Activated B cell treated with CpG ODN at 0.5 μM for 24 hours (primary cell): ENCODE measurements at regions not wholly inside any gene's neighbourhood (a gene's known extent, or its start where the extent isn't known, plus 50 kb on each side); places are given as distances from the start of the nearest gene placed in this dataset.

ENCODE experiments used
- ATAC-seq: fragments of 200-7000 bp; cut with Tn5 transposase; one replicate; pipeline ENCODE4 v1.10.0; 2021; ENCODE audit warnings: low read depth, mild to moderate bottlenecking, moderate library complexity
- CTCF ChIA-PET: fragments of 350-600 bp; sonication (Branson Sonifier 250); formaldehyde crosslinking; loops from one replicate; lab custom pipeline; 2021; ENCODE audit warnings: antibody characterized with exemption; lab: Charles Lee
- POLR2A ChIA-PET: fragments of 350-600 bp; sonication (Branson Sonifier 250); formaldehyde crosslinking; loops from one replicate; lab custom pipeline; 2021; ENCODE audit warnings: antibody characterized with exemption; lab: Charles Lee
- DNase-seq: peaks from one replicate; pipeline ENCODE4 v3.0.0; 2022
- H3K27ac Mint-ChIP-seq: one replicate; pipeline ENCODE4 v1.8.0; 2020; ENCODE audit warnings: mixed read lengths
- H3K27me3 Mint-ChIP-seq: one replicate; pipeline ENCODE4 v1.8.0; 2021; ENCODE audit warnings: mixed read lengths
- H3K36me3 Mint-ChIP-seq: one replicate; pipeline ENCODE4 v1.8.0; 2021; ENCODE audit warnings: low read depth, mixed read lengths
- H3K4me1 Mint-ChIP-seq: one replicate; pipeline ENCODE4 v1.8.0; 2021; ENCODE audit warnings: mixed read lengths
- H3K4me3 Mint-ChIP-seq: one replicate; pipeline ENCODE4 v1.8.0; 2020; ENCODE audit warnings: mild to moderate bottlenecking, mixed read lengths
- H3K9me3 Mint-ChIP-seq: one replicate; pipeline ENCODE4 v1.8.0; 2020; ENCODE audit warnings: mixed read lengths
- CTCF ChIP-seq: fragments of 200-600 bp; IDR thresholded peaks from one replicate; pipeline ENCODE4 v1.8.0; 2022; ENCODE audit warnings: antibody characterized with exemption, mild to moderate bottlenecking
- intact Hi-C: fragments of 100-400 bp; cut with micrococcal nuclease; formaldehyde crosslinking; loops from one replicate; pipeline ENCODE4 v1.15.1; 2024

- DNase-seq (no peak), ATAC-seq (no peak)
- no peaks in the 10 kb centered on the region for H3K9me3 Mint-ChIP-seq
- no peaks in the 10 kb centered on the region for H3K4me1 Mint-ChIP-seq
- no peak for TF ChIP-seq CTCF
- POLR2A ChIA-PET = no interaction called here
- H3K4me3 Mint-ChIP-seq = no peak overlapping the region
- peaks cover 17% of the 10 kb centered on the region for H3K27me3 Mint-ChIP-seq
- intact Hi-C loops = no loop called here
- H3K36me3 Mint-ChIP-seq = no peaks in the 10 kb centered on the region
- CTCF ChIA-PET = no interaction called here
- no peak overlapping the region for H3K27ac Mint-ChIP-seq
These were observed 50.1 kb upstream of the ASAP2 start for GRCh38 chr2:9156483-9156882.

- Mint-ChIP-seq H3K27me3 (peaks cover 19% of the 10 kb centered on the region), H3K36me3 (no peaks in the 10 kb centered on the region), H3K9me3 (no peaks in the 10 kb centered on the region), H3K4me3 (no peak overlapping the region), H3K4me1 (no peaks in the 10 kb centered on the region), H3K27ac (no peak overlapping the region)
- TF ChIP-seq CTCF = no peak
- ATAC-seq = no peak
- no peak for DNase-seq
- ChIA-PET CTCF (no interaction called here), POLR2A (no interaction called here)
- intact Hi-C loops = no loop called here
These were observed 52.6 kb upstream of the ASAP2 start for GRCh38 chr2:9154061-9154460.

- CTCF ChIA-PET = no interaction called here
- H3K27me3 Mint-ChIP-seq = peaks cover 19% of the 10 kb centered on the region
- POLR2A ChIA-PET = no interaction called here
- no peak overlapping the region for H3K4me3 Mint-ChIP-seq
- no peaks in the 10 kb centered on the region for H3K36me3 Mint-ChIP-seq
- no peak overlapping the region for H3K27ac Mint-ChIP-seq
- DNase-seq (no peak), ATAC-seq (no peak)
- no peaks in the 10 kb centered on the region for H3K4me1 Mint-ChIP-seq
- intact Hi-C loops = no loop called here
- no peaks in the 10 kb centered on the region for H3K9me3 Mint-ChIP-seq
- no peak for TF ChIP-seq CTCF
These were observed 53.0 kb upstream of the ASAP2 start for GRCh38 chr2:9153643-9153980.

GRCh38 chr2:9152975-9153642, 53.5 kb upstream of the ASAP2 start:
- H3K9me3 Mint-ChIP-seq = no peaks in the 10 kb centered on the region
- H3K36me3 Mint-ChIP-seq = no peaks in the 10 kb centered on the region
- no peak for DNase-seq
- ChIA-PET POLR2A (no interaction called here), CTCF (no interaction called here)
- ATAC-seq = no peak
- H3K27me3 Mint-ChIP-seq = peaks cover 20% of the 10 kb centered on the region
- intact Hi-C loops = no loop called here
- H3K27ac Mint-ChIP-seq = no peak overlapping the region
- H3K4me1 Mint-ChIP-seq = no peaks in the 10 kb centered on the region
- H3K4me3 Mint-ChIP-seq = no peak overlapping the region
- TF ChIP-seq CTCF = no peak

GRCh38 chr2:9150906-9151305, 55.7 kb upstream of the ASAP2 start:
- POLR2A ChIA-PET = no interaction called here
- Mint-ChIP-seq H3K36me3 (no peaks in the 10 kb centered on the region), H3K4me3 (no peak overlapping the region), H3K27ac (no peak overlapping the region), H3K27me3 (peaks cover 23% of the 10 kb centered on the region), H3K9me3 (no peaks in the 10 kb centered on the region), H3K4me1 (no peaks in the 10 kb centered on the region)
- CTCF ChIA-PET = no interaction called here
- ATAC-seq (no peak), DNase-seq (no peak)
- intact Hi-C loops = no loop called here
- no peak for TF ChIP-seq CTCF
